Brain microvascular endothelial cell (primary cell): ENCODE measurements at regions not wholly inside any gene's neighbourhood (a gene's known extent, or its start where the extent isn't known, plus 50 kb on each side); places are given as distances from the start of the nearest gene placed in this dataset.

Source experiments
- DNase-seq: peaks from one replicate; pipeline ENCODE4 v3.0.0-alpha.2; 2020
- H3K27ac ChIP-seq: fragments of 250-450 bp; sonication (Bioruptor Pico); 2 replicates; pipeline ENCODE4 v1.5.1; 2020; ENCODE audit warnings: mild to moderate bottlenecking, moderate library complexity
- H3K27me3 ChIP-seq: fragments of 250-450 bp; sonication (Bioruptor Pico); replicated peaks from 2 replicates; pipeline ENCODE4 v1.5.1; 2020; ENCODE audit warnings: mild to moderate bottlenecking
- H3K36me3 ChIP-seq: fragments of 250-450 bp; sonication (Bioruptor Pico); replicated peaks from 2 replicates; pipeline ENCODE4 v1.5.1; 2020; ENCODE audit warnings: mild to moderate bottlenecking
- H3K4me3 ChIP-seq: 2 replicates; pipeline ENCODE4 v1.5.1; 2011; ENCODE audit warnings: low read depth, mild to moderate bottlenecking, control low read depth, low read length, moderate library complexity
- in situ Hi-C: cut with HindIII; loops from 2 replicates; pipeline ENCODE4 v1.10.0; 2017; ENCODE audit warnings: low sequenced_read_pairs, low pct_ligation_motif_present
- TF ChIP-seq, protein P1 (sequence below): IDR thresholded peaks from 2 replicates; pipeline ENCODE4 v1.5.1; 2011; ENCODE audit warnings: low read depth, mild to moderate bottlenecking, moderate library complexity, low read length, control low read depth, inconsistent platforms; ENCODE audit errors: missing control alignments

DNA sequence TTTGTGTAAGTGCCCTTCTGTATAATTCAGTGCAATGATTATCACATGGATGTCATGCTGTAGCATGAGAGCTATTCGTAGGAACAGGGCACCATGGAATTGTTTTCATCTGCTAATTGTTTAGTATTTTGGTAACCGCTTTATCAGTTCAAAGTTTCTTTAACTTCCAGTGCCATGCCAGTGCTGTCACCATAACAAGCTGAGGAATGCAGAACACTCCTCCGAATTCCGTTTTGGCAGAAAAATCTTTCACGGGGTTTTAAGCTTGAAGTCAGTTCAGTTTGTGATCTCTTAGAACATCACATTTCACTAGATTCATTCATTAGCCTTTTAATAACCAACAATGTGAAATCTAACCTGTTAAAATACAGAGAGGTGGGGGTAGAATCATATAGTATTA is 117.2 kb upstream of the SEMA3C start:
- Histone ChIP-seq H3K36me3 (no peaks in the 10 kb centered on the region), H3K27ac (no peak overlapping the region), H3K4me3 (no peak overlapping the region), H3K27me3 (no peaks in the 10 kb centered on the region)
- TF ChIP-seq, protein P1, sequence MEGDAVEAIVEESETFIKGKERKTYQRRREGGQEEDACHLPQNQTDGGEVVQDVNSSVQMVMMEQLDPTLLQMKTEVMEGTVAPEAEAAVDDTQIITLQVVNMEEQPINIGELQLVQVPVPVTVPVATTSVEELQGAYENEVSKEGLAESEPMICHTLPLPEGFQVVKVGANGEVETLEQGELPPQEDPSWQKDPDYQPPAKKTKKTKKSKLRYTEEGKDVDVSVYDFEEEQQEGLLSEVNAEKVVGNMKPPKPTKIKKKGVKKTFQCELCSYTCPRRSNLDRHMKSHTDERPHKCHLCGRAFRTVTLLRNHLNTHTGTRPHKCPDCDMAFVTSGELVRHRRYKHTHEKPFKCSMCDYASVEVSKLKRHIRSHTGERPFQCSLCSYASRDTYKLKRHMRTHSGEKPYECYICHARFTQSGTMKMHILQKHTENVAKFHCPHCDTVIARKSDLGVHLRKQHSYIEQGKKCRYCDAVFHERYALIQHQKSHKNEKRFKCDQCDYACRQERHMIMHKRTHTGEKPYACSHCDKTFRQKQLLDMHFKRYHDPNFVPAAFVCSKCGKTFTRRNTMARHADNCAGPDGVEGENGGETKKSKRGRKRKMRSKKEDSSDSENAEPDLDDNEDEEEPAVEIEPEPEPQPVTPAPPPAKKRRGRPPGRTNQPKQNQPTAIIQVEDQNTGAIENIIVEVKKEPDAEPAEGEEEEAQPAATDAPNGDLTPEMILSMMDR = no peak
- DNase-seq = no peak
- in situ Hi-C loops = no loop called here

DNA sequence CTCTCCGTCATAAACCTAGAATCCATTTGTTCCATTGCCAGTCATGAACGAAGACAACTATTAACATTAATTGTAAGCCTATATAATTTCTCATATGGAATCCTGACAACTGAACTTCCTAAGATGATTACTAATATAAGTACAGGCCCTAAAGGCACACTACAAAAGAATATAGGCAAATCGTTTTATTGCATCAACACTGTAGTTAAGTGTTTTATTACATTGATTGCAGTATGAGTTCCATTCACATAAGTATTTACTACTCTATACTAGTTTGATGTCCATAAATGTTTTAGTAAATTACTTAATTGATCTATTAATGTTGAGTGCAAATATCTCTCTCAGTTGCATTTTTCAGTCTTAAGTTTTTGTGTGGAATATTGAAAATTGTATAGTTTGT is 113.1 kb upstream of the SEMA3C start:
- TF ChIP-seq, protein P1 = no peak
- in situ Hi-C loops = no loop called here

DNA sequence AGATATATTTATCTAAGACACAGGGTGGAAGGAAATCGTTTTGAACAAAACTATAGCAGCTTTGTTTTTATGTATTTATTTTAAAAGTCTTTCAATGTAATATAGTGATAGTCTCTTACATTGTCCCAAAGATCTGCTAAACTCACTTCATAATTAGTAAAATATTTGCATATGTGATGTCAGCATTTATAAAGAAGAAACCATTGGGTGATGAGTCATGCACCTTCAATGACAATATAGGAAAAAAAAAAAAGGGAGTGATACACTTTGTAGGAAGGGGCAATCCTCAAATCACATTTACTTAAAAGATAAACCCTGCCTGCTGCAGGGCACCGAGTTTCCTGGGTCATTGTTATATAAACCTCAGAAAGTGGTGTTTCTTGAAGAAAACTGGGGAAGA is 112.4 kb upstream of the SEMA3C start:
- TF ChIP-seq, protein P1 = no peak
- no peak for DNase-seq
- no peak overlapping the region for H3K27ac ChIP-seq
- H3K4me3 ChIP-seq = no peak overlapping the region
- H3K36me3 ChIP-seq = no peaks in the 10 kb centered on the region
- no peaks in the 10 kb centered on the region for H3K27me3 ChIP-seq
- in situ Hi-C loops = no loop called here

More for the DNA sequence above, 113.1 kb upstream of the SEMA3C start:
- Histone ChIP-seq H3K27ac (no peak overlapping the region), H3K27me3 (no peaks in the 10 kb centered on the region), H3K4me3 (no peak overlapping the region), H3K36me3 (no peaks in the 10 kb centered on the region)
- no peak for DNase-seq

DNA sequence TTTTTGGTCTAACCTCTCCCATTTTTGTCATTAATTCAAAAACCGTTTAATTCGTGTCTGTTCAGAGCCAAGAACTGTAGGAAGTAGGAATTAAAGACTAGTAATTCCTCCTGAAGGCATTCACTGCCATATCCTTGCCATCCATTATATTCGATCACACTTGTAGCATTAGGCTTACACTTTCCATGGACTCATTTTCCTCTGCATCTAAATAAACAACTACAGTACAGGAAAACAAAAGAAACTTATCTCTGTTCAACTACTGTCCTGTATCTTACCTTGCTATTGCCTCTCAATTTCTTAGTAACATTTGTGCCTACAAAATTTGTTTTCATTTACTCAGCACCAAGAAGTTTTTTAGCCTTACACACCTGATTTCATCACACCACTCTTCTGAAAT is 111.6 kb upstream of the SEMA3C start:
- in situ Hi-C loops = no loop called here
- TF ChIP-seq, protein P1 = no peak
- no peaks in the 10 kb centered on the region for H3K27me3 ChIP-seq
- no peak for DNase-seq
- no peak overlapping the region for H3K4me3 ChIP-seq
- no peaks in the 10 kb centered on the region for H3K36me3 ChIP-seq
- no peak overlapping the region for H3K27ac ChIP-seq

DNA sequence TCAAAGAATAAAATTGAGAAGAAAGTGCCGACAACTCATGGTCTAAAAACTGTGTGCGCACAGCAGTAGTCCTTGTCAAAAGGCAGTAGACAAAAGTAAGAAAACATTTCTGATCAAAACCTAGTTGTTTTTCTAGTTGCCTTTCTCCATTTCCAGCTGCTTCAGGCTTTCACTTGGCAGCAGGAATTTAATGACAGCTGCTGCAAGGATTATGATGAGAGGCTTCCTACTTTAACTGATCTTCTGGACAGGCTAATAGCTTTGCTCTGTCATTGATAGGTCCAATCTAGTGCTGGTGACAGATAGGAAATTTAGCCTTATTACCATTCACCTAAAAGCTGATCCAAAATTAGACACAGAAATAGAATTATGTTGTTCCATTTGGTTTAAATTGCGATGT is 110.7 kb upstream of the SEMA3C start:
- no peak for DNase-seq
- no peak overlapping the region for H3K4me3 ChIP-seq
- H3K36me3 ChIP-seq = no peaks in the 10 kb centered on the region
- no peak overlapping the region for H3K27ac ChIP-seq
- in situ Hi-C loops = no loop called here
- H3K27me3 ChIP-seq = no peaks in the 10 kb centered on the region
- TF ChIP-seq, protein P1 = no peak

DNA sequence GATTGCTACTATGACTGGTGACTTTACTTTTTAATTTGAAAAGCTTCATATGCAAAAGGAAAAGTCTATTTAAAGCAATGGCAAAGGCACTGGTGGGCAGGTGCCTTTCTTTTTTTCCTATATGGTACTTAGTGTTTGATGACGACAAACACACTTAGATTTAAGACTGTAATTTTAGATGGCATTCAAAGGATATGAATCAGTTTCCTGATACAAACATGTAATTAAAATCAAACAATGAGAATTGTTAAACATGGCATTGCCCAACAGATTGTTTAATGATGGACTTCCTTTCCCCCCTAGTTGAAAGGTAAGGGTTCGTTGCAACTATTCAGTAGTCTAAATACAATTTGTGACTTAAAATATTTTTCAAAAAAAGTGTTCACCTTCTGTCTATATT is 106.5 kb upstream of the SEMA3C start:
- no peak for DNase-seq
- no peak overlapping the region for H3K4me3 ChIP-seq
- no peaks in the 10 kb centered on the region for H3K36me3 ChIP-seq
- H3K27me3 ChIP-seq = no peaks in the 10 kb centered on the region
- in situ Hi-C loops = no loop called here
- no peak overlapping the region for H3K27ac ChIP-seq
- TF ChIP-seq, protein P1 = no peak
